Kidney (tissue), 13 donors: ENCODE measurements at regions not wholly inside any gene's neighbourhood (a gene's known extent, or its start where the extent isn't known, plus 50 kb on each side); places are given as distances from the start of the nearest gene placed in this dataset.

Experiments used
- DNase-seq, 5 donors: peaks; one replicate each; pipeline ENCODE4 v3.0.0-alpha.2; 2013 to 2020
- FAIRE-seq: peaks from 2 replicates; lab custom pipeline; 2012; peaks lifted over from hg19 to GRCh38; lab: Jason Lieb, UNC
- H3K27ac ChIP-seq, 2 donors: one replicate each; pipeline ENCODE4 v1.7.0; 2013; ENCODE audit warnings: low read depth in 2 of 2, low read length in 2 of 2, inconsistent platforms in 1 of 2
- H3K27me3 ChIP-seq: one replicate; pipeline ENCODE4 v1.7.1; 2013; ENCODE audit warnings: low read length, inconsistent platforms; ENCODE audit not compliant: control insufficient read depth, insufficient read depth
- H3K36me3 ChIP-seq, 3 donors: one replicate each; pipeline versions ENCODE4 v1.7.0 to v1.7.1; 2013; ENCODE audit warnings: low read length in 3 of 3, control low read depth in 1 of 3, inconsistent platforms in 1 of 3; ENCODE audit not compliant: insufficient read depth in 3 of 3, control insufficient read depth in 2 of 3
- H3K4me1 ChIP-seq, 3 donors: one replicate each; pipeline versions ENCODE4 v1.7.0 to v1.7.1; 2013; ENCODE audit warnings: low read length in 3 of 3, inconsistent platforms in 1 of 3, low read depth in 1 of 3; ENCODE audit not compliant: control insufficient read depth in 2 of 3, insufficient read depth in 2 of 3
- H3K4me3 ChIP-seq, 3 donors: one replicate each; pipeline versions ENCODE4 v1.7.0 to v1.8.1; 2013; ENCODE audit warnings: low read length in 3 of 3, control low read depth in 1 of 3, inconsistent platforms in 1 of 3
- H3K9ac ChIP-seq, 3 donors: one replicate each; pipeline versions ENCODE4 v1.7.0 to v1.7.1; 2013; ENCODE audit warnings: low read length in 3 of 3, control low read depth in 1 of 3, inconsistent platforms in 1 of 3
- H3K9me3 ChIP-seq, 3 donors: one replicate each; pipeline versions ENCODE4 v1.7.0 to v1.7.1; 2013; ENCODE audit warnings: low read length in 3 of 3, control low read depth in 1 of 3, inconsistent platforms in 1 of 3; ENCODE audit not compliant: control insufficient read depth in 2 of 3, insufficient read depth in 1 of 3
- intact Hi-C: fragments of 100-400 bp; cut with DNase I; formaldehyde crosslinking; loops from one replicate; pipeline ENCODE4 v1.11.1; 2022
- TF ChIP-seq, protein P1 (sequence below): IDR thresholded peaks from 3 replicates; pipeline ENCODE4 v1.5.1; 2012; ENCODE audit warnings: mild to moderate bottlenecking, moderate library complexity, borderline replicate concordance; ENCODE audit not compliant: insufficient read depth; ENCODE audit errors: extremely low read depth
- donor health status: control.
- donor health status: control.
- donor health status: control.
- donor health status: control.
- donor health status: control.
- donor health status: DM: yes; HTN: yes; CAD: no.
- donor health status: Normal renal cell carcinoma (clear cell type).

DNA sequence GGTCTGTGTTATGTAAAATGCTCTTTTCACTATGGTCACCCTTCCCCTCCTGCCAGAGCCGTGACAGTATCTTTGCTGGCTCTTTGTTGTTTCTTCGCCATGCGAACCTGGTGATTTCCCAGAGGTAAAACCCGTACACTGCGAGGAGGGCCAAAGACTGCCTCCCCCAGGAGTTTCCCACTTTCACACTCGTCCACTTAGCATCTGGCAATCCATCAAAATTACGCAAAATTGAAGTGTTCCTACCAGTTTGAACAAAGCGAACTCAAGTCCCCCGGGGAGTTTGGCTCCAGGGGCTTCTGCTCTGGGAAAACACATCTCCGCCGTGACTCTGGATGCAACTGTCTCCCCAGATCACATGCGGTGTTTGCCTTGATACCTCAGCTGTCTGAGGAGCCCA, 239.9 kb downstream of the FAM43A start:
- intact Hi-C loops: no loop called here
- Histone ChIP-seq H3K36me3 (no peaks in the 10 kb centered on the region), H3K4me3 (no peak overlapping the region), H3K9me3 (no peaks in the 10 kb centered on the region), H3K27me3 (no peaks in the 10 kb centered on the region), H3K9ac (no peak overlapping the region), H3K4me1 (peaks cover 0 to 3% (median 2%) of the 10 kb centered on the region in 3 donors), H3K27ac (no peak overlapping the region)
- FAIRE-seq (no peak), DNase-seq (no peak)
- TF ChIP-seq, protein P1, sequence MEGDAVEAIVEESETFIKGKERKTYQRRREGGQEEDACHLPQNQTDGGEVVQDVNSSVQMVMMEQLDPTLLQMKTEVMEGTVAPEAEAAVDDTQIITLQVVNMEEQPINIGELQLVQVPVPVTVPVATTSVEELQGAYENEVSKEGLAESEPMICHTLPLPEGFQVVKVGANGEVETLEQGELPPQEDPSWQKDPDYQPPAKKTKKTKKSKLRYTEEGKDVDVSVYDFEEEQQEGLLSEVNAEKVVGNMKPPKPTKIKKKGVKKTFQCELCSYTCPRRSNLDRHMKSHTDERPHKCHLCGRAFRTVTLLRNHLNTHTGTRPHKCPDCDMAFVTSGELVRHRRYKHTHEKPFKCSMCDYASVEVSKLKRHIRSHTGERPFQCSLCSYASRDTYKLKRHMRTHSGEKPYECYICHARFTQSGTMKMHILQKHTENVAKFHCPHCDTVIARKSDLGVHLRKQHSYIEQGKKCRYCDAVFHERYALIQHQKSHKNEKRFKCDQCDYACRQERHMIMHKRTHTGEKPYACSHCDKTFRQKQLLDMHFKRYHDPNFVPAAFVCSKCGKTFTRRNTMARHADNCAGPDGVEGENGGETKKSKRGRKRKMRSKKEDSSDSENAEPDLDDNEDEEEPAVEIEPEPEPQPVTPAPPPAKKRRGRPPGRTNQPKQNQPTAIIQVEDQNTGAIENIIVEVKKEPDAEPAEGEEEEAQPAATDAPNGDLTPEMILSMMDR: no peak

DNA sequence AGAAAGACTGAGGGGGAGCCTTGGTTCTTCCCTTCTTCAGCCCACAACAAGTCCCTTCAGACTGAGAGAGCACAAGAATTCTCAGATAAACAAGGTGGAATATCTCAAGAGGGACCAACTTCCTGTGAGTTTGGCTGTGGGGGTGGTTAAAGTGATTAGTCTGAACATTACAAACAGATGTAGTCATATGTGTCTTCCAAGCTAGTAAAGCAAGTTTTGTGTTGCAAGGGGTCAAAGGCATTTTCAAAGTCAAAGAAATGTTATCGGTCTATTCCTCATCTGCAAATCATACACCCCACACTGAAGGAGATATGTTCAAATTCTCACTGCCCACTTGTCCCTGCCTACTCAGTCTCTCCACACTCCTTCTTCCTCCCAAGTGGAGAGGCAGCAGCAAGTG, 242.5 kb downstream of the FAM43A start:
- no peak overlapping the region for H3K4me3 ChIP-seq
- no peaks in the 10 kb centered on the region for H3K9me3 ChIP-seq
- DNase-seq: no peak
- peaks cover 0 to 13% (median 11%) of the 10 kb centered on the region in 3 donors for H3K4me1 ChIP-seq
- no peak for FAIRE-seq
- H3K9ac ChIP-seq: no peak overlapping the region
- TF ChIP-seq, protein P1: no peak
- H3K36me3 ChIP-seq: no peaks in the 10 kb centered on the region
- no peak overlapping the region for H3K27ac ChIP-seq
- intact Hi-C loops: no loop called here
- H3K27me3 ChIP-seq: no peaks in the 10 kb centered on the region

DNA sequence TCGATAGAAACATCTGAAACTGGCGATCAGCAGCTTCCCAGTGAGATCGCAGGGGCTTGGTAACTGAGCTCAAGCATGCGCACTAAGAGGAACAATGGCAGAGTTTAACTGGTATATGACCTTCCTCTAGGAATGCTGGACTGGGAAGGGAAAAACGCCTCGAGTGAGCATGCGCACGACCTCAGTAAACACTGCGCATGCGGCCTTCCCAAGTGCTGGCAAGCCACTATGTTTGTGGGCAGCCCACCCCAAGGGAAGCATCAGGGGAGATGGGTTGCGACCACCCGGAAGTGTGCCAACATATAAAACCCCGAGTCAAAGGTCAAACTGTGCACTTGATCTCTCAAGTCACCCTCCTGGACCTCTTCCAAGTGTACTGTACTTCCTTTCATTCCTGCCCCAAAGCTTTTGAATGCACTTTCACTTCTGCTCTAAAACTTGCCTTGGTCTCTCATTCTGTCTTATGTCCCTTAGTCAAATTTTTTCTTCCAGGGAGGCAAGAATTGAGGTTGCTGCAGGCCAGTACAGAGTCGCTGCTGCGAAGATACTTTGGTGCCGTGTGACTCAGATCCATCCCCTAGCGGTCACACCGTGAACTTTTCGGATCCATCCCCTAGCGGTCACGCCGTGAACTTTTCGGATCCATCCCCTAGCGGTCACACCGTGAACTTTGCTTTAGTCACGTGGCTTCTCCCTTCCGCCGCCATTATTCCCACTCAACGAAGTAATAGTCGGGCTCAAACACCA, 243.3 kb downstream of the FAM43A start:
- TF ChIP-seq, protein P1: peak; percentile 18
- Histone ChIP-seq H3K4me1 (peaks cover 0 to 13% (median 11%) of the 10 kb centered on the region in 3 donors), H3K27ac (no peak overlapping the region), H3K4me3 (no peak overlapping the region), H3K27me3 (no peaks in the 10 kb centered on the region), H3K9me3 (no peaks in the 10 kb centered on the region), H3K36me3 (no peaks in the 10 kb centered on the region), H3K9ac (no peak overlapping the region)
- DNase-seq: peak in 1 of 5 donors; percentile 25
- intact Hi-C loops: no loop called here
- no peak for FAIRE-seq
